Epithelial cell of prostate (primary cell): ENCODE measurements at regions not wholly inside any gene's neighbourhood (a gene's known extent, or its start where the extent isn't known, plus 50 kb on each side); places are given as distances from the start of the nearest gene placed in this dataset.
"Not testable (repeated sequence)": the region's sequence is repeated elsewhere in the genome, so short reads cannot be mapped to it uniquely, and the experiment has no call there.

ENCODE experiments used
- DNase-seq: peaks from one replicate; pipeline ENCODE4 v3.0.0-alpha.2; 2011; ENCODE audit warnings: low read depth, low spot score
- H3K27ac ChIP-seq: fragments of 450-650 bp; 2 replicates; pipeline ENCODE4 v1.5.1; 2017; ENCODE audit warnings: mild to moderate bottlenecking

- H3K27ac ChIP-seq = no peak overlapping the region
- no peak for DNase-seq
Measured at GRCh38 chr1:96210054-96210453, 511.5 kb upstream of the PTBP2 start.

- DNase-seq = no peak
Measured at GRCh38 chr1:96211202-96211601, 510.4 kb upstream of the PTBP2 start.

GRCh38 chr1:96214982-96215381 lies 506.6 kb upstream of the PTBP2 start:
- H3K27ac ChIP-seq = no peak overlapping the region
- no peak for DNase-seq

More at GRCh38 chr1:96211202-96211601, 510.4 kb upstream of the PTBP2 start:
- H3K27ac ChIP-seq = no peak overlapping the region

GRCh38 chr1:96220651-96221050 lies 500.9 kb upstream of the PTBP2 start:
- DNase-seq = no peak

GRCh38 chr1:96222701-96223100 lies 498.9 kb upstream of the PTBP2 start:
- no peak overlapping the region for H3K27ac ChIP-seq
- no peak for DNase-seq

More at GRCh38 chr1:96220651-96221050, 500.9 kb upstream of the PTBP2 start:
- no peak overlapping the region for H3K27ac ChIP-seq

DNA sequence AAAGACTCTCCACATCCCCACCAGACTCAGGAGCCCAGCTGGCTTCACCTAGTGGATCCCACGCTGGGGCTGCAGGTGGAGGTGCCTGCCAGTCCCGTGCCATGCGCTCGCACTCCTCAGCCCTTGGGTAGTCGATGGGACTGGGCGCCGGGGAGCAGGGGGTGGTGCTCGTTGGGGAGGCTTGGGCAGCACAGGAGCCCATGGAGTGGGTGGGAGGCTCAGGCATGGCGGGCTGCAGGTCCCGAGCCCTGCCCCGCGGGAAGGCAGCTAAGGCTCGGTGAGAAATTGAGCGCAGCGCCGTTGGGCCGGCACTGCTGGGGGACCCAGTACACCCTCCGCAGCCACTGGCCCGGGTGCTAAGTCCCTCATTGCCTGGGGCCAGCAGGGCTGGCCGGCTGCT lies 497.4 kb upstream of the PTBP2 start:
- not testable (repeated sequence) for DNase-seq, H3K27ac ChIP-seq

GRCh38 chr1:96233422-96233821 lies 488.2 kb upstream of the PTBP2 start:
- H3K27ac ChIP-seq = no peak overlapping the region
- no peak for DNase-seq

DNA sequence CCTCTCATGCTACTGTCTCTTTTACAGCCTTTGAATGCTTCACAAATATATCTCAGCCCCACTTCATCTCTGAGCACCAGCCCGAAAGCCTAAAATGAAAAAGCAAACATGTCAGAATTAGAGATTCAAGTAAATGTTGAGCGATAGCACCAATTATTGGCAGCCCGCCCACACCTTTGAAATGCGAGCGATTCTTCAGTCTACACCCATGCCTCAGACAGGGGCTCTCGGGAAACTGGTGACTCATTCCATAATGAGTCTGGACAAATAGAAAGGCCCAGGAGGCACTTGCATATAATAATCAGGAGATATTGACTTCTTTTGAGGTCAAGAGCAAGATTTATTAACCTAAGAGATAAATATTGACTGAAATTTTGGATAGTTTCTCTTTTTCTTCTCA lies 487.3 kb upstream of the PTBP2 start:
- no peak overlapping the region for H3K27ac ChIP-seq
- no peak for DNase-seq

GRCh38 chr1:96236156-96236739 lies 485.3 kb upstream of the PTBP2 start:
- no peak overlapping the region for H3K27ac ChIP-seq
- DNase-seq = peak; percentile 6

DNA sequence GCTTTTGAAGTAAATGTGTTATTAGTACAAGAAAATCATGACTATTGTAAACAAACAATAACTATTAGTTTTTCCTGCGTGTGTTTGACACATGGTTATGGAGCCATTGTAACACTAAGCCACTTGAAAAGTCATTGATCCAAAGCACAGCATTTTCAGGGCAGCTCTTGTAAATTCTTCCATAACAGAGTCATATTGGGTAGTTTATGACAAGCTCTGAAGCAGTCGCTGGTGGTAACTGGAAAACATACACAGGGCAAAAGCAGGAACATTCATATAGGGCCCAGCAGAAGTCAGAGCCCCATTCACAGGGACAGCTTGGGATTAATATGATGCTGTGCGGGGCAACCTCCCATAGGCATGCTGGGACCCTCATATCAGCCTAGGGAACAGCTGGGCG lies 483.2 kb upstream of the PTBP2 start:
- no peak overlapping the region for H3K27ac ChIP-seq
- DNase-seq = no peak

DNA sequence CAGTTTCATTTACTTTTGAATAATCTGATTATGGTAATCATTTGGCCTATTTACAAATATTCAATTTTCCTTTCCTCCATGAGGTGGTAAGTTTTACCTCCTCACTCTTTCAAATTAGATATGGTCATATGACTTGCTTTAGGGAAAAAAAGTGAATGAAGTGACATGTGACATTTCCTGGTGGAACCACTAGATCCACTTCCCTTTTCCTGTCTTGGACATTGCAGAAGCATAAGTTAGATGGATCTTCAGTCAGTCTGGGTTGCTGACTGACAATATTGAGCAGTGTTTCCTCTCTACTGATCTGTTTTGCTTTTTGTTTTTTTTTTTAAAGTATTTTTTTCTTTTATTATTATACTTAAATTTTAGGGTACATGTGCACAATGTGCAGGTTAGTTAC lies 481.1 kb upstream of the PTBP2 start:
- no peak for DNase-seq
- H3K27ac ChIP-seq = no peak overlapping the region

DNA sequence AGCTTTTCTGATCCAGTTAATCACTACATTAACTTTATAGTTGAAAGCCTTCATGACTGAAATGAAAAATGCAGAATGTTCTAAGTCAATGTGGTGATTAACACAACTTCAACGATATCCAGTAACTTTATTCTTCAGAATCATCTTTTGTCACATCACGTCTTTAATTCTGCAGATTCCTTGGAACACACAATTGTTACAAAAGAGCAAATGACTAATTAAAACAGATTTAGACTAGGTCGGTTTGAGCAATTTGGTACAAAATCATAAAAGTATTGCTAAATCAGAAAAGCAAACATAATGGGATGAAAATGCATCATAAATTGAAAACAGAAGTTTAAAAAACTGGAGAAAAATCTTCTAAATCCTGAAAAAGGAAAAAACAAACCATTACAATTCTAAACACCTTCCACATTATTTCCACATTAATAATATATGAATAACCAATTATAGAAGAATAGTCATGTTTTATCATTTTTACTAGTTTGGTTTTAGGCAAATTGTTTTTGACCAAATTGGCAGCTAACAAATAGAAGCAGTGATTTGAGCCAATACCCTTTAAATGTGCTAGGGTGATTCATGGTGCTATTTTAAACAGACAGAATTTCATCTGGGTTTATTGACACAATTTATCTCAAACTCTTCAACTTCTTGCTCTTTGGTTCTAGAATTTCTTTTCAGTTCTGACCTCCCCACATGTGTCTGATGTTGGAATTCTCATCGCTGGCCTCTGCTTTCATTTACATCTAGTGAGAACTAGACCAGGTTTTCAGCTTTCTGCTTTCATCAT lies 468.1 kb upstream of the PTBP2 start:
- no peak for DNase-seq
- no peak overlapping the region for H3K27ac ChIP-seq

DNA sequence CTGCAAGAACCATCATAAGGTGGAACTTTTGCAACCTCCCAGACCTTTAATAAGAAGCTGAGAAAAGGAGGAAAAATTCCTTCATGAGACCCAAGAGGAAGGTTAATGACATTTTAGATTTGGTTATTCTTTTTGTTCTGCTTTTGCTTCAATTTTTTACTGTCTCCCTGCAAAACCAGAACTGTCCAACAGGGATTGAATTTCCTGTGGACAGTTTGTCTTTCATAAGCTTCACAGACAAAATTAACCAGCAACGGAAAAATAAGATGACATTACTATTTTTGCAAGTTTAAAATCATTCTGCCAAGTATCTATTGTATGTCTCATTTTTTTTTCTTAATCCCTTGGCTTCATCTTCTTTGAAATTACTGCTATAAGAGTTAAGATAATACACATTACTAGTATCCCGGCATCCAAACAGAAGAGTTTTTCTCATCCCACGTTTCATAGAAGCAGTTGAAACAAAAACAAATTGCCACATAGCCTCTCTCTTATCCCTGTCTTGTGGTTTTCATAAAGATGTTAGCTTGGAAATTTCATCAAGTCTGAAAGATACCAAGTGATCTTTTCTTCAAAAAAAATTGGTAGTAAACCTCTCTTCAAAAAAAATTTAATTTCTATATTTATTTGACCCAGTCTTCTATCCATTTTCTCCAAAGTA lies 465.3 kb upstream of the PTBP2 start:
- no peak for DNase-seq
- H3K27ac ChIP-seq = no peak overlapping the region

DNA sequence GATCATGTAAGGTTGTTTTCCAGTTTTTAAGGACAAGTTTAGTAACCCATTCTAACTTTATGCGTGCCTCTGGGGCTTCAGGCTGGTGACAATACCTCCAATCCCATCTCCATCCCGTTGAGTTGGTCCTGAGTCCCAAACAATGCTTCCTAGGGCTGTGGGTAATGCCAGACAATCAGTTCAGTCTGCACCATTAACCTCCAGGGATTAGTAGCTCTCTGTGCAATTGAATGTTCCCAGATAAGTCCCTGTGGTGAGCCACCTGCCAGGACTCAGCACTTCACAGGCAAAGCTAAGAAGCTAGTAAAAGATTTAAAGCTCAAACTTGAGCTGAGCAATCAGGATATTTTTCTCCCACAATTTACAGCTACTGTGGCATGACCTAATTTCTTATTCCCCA lies 462.2 kb upstream of the PTBP2 start:
- no peak for DNase-seq
- H3K27ac ChIP-seq = no peak overlapping the region

- DNase-seq = no peak
- H3K27ac ChIP-seq = no peak overlapping the region
Measured at GRCh38 chr1:96281491-96281890, 440.1 kb upstream of the PTBP2 start.

DNA sequence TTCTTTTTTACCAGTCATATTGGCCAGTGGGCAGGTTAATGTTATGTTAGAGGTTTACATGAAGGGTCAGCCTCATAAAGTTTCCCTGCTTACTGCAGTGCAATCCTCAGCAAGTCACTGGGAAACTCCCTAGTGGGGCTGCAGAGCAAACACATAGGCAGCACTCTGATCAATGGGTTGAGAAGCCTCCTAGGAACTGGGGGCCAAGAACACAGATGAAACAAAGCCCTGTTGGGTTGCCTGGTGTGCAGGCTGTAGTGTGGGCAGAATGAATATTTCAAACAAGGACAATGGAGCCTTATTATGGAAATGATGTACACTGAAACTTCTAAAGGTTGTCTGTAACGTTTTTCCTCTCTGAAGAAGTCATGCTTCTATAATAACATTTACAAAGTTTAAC lies 431.6 kb upstream of the PTBP2 start:
- no peak overlapping the region for H3K27ac ChIP-seq
- DNase-seq = no peak

GRCh38 chr1:96290801-96291200 lies 430.8 kb upstream of the PTBP2 start:
- H3K27ac ChIP-seq = no peak overlapping the region
- DNase-seq = no peak

GRCh38 chr1:96291468-96291867 lies 430.1 kb upstream of the PTBP2 start:
- H3K27ac ChIP-seq = no peak overlapping the region
- DNase-seq = no peak

GRCh38 chr1:96292141-96292540 lies 429.4 kb upstream of the PTBP2 start:
- no peak for DNase-seq
- no peak overlapping the region for H3K27ac ChIP-seq

DNA sequence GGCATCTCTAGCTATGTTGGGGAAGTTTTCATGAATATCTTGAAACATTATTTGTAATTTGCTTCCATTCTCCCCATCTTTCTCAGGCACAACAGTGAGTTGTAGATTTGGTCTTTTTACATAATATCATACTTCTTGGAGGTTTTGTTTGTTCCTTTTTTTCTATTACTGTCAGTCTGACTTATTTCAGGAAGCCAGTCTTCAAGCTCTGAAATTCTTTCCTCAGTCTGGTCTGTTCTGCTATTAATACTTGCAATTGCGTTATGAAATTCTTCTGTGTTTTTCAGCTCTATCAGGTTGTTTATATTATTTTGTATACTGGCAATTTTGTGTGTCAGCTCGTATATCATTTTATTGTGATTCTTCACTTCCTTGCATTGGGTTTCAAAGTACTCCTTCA lies 424.6 kb upstream of the PTBP2 start:
- no peak overlapping the region for H3K27ac ChIP-seq

DNA sequence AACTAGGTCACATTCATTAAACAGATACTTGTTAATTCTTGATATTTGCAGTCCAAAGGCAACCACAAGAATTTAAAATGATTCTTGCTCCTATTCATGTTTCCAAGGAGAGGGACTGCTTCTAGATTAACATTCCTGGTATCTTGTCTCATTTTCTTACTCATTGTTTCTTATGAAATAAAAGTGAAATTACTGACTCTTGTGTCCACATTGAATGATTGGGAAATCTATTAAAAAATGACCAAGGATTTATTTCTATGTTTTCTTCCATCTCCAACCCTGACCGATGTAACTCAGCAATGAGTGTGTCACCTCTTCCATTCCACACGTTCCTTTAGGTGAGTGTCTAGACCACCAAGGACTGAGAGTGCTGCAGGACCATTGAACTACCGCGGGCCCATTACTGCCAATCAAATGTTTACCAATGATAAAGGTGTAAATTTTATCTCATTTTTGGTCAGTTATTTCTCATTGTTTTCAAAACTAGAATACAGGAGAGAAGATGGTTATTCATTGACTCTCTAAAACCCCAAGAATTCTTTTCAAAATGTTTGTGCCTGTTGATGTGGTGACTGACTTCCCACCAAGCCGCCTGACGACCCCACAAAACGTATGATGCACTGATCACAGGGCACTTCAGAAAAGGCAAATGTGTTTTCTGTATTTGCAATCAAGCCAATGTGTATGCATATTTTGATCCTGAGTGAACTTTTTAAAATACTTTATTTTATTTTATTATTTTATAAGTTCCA lies 414.6 kb upstream of the PTBP2 start:
- H3K27ac ChIP-seq = no peak overlapping the region
- no peak for DNase-seq

More for the DNA sequence above, 424.6 kb upstream of the PTBP2 start:
- DNase-seq = no peak
